T-helper 1 cell (primary cell): ENCODE measurements at regions not wholly inside any gene's neighbourhood (a gene's known extent, or its start where the extent isn't known, plus 50 kb on each side); places are given as distances from the start of the nearest gene placed in this dataset.

Source experiments
- DNase-seq, 5 donors: peaks; one replicate each; pipeline ENCODE4 v3.0.0-alpha.2; 2012 to 2020

GRCh38 chr20:56841346-56841908 lies 212.3 kb downstream of the TFAP2C start:
- DNase-seq: no peak

- DNase-seq: no peak
Measured at GRCh38 chr20:56842056-56842455, 212.9 kb downstream of the TFAP2C start.

- no peak for DNase-seq
Measured at GRCh38 chr20:56843386-56843785, 214.3 kb downstream of the TFAP2C start.

GRCh38 chr20:56843817-56844216 lies 214.7 kb downstream of the TFAP2C start:
- no peak for DNase-seq

GRCh38 chr20:56845546-56846086 lies 216.5 kb downstream of the TFAP2C start:
- DNase-seq: no peak

GRCh38 chr20:56848561-56848960 lies 219.5 kb downstream of the TFAP2C start:
- no peak for DNase-seq

GRCh38 chr20:56851552-56851951 lies 222.4 kb downstream of the TFAP2C start:
- DNase-seq: no peak

GRCh38 chr20:56855708-56856107 lies 226.6 kb downstream of the TFAP2C start:
- no peak for DNase-seq

- DNase-seq: no peak
Measured at GRCh38 chr20:56857950-56858349, 228.8 kb downstream of the TFAP2C start.

- DNase-seq: no peak
Measured at GRCh38 chr20:56859039-56859800, 230.1 kb downstream of the TFAP2C start.

GRCh38 chr20:56859801-56860261 lies 230.7 kb downstream of the TFAP2C start:
- no peak for DNase-seq

GRCh38 chr20:56860413-56860812 lies 231.3 kb downstream of the TFAP2C start:
- DNase-seq: no peak

- no peak for DNase-seq
Measured at GRCh38 chr20:56861590-56861989, 232.5 kb downstream of the TFAP2C start.

GRCh38 chr20:56865055-56865454 lies 235.9 kb downstream of the TFAP2C start:
- no peak for DNase-seq

- DNase-seq: no peak
Measured at GRCh38 chr20:56867128-56867527, 238.0 kb downstream of the TFAP2C start.

- no peak for DNase-seq
Measured at GRCh38 chr20:56868746-56869145, 239.6 kb downstream of the TFAP2C start.

GRCh38 chr20:56870271-56870670 lies 241.2 kb downstream of the TFAP2C start:
- DNase-seq: no peak

GRCh38 chr20:56871691-56872090 lies 242.6 kb downstream of the TFAP2C start:
- no peak for DNase-seq

GRCh38 chr20:56872620-56873458 lies 243.7 kb downstream of the TFAP2C start:
- no peak for DNase-seq

- no peak for DNase-seq
Measured at GRCh38 chr20:56873836-56874235, 244.7 kb downstream of the TFAP2C start.

GRCh38 chr20:56875052-56875659 lies 246.1 kb downstream of the TFAP2C start:
- DNase-seq: no peak

- DNase-seq: no peak
Measured at GRCh38 chr20:56875803-56876202, 246.7 kb downstream of the TFAP2C start.

- DNase-seq: no peak
Measured at GRCh38 chr20:56885521-56885920, 256.4 kb downstream of the TFAP2C start.
